HFF-Myc (cell line): ENCODE measurements at regions not wholly inside any gene's neighbourhood (a gene's known extent, or its start where the extent isn't known, plus 50 kb on each side); places are given as distances from the start of the nearest gene placed in this dataset.

ENCODE experiments used
- DNase-seq: peaks from one replicate; pipeline ENCODE4 v3.0.0-alpha.2; 2011; ENCODE audit warnings: low read depth; ENCODE audit errors: extremely low read depth
- H3K4me3 ChIP-seq: replicated peaks from 2 replicates; pipeline ENCODE4 v1.5.1; 2011; ENCODE audit warnings: low read depth, mild to moderate bottlenecking, control low read depth, low read length
- TF ChIP-seq, protein P1 (sequence below): IDR thresholded peaks from 2 replicates; pipeline ENCODE4 v1.5.1; 2012; ENCODE audit warnings: mild to moderate bottlenecking, low read depth, low read length, control low read depth; ENCODE audit errors: missing control alignments

DNA sequence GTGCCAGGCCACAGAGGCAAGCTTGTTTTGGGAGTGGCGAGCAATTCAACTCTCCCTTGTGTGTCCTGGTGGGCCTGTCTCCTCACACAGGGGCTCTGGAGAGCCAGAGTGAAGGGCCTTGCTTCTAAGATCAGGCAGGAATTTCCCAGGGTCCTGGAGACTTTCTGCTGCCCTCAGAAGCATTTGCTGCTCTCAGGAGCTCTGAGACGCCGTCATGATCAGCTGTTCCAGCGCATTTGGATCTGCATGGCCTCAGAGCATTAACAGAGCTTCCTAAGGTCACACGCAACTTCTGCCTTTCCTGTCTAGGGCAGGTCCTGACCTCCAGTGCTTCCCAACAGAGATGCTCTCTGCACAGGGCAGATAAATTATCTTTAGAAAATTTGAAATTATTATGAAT, 52.2 kb upstream of the C10orf90 start:
- TF ChIP-seq, protein P1, sequence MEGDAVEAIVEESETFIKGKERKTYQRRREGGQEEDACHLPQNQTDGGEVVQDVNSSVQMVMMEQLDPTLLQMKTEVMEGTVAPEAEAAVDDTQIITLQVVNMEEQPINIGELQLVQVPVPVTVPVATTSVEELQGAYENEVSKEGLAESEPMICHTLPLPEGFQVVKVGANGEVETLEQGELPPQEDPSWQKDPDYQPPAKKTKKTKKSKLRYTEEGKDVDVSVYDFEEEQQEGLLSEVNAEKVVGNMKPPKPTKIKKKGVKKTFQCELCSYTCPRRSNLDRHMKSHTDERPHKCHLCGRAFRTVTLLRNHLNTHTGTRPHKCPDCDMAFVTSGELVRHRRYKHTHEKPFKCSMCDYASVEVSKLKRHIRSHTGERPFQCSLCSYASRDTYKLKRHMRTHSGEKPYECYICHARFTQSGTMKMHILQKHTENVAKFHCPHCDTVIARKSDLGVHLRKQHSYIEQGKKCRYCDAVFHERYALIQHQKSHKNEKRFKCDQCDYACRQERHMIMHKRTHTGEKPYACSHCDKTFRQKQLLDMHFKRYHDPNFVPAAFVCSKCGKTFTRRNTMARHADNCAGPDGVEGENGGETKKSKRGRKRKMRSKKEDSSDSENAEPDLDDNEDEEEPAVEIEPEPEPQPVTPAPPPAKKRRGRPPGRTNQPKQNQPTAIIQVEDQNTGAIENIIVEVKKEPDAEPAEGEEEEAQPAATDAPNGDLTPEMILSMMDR, result no peak

DNA sequence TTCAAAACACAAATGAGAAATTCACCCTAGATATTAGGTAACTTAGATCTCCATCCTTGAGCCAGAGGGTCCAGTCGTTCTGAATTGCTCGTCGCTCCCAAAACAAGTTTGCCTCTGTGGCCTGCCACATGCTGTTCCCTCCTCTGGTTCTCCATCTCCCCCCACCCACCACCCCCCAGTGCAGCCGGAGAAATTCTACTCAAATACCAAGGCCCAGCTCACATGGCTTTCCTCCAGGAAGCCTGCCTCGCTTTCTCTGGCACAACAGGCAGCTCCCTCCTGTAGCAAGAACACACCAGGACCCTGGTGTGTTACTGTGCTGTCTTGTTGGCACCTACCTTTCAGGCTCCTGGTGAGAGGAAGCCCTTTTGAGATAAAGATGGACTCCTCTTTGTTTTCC, 52.7 kb upstream of the C10orf90 start:
- no peak for DNase-seq
- TF ChIP-seq, protein P1, result no peak
- H3K4me3 ChIP-seq, result no peak overlapping the region

More for the DNA sequence above, 52.2 kb upstream of the C10orf90 start:
- no peak for DNase-seq
- no peak overlapping the region for H3K4me3 ChIP-seq

DNA sequence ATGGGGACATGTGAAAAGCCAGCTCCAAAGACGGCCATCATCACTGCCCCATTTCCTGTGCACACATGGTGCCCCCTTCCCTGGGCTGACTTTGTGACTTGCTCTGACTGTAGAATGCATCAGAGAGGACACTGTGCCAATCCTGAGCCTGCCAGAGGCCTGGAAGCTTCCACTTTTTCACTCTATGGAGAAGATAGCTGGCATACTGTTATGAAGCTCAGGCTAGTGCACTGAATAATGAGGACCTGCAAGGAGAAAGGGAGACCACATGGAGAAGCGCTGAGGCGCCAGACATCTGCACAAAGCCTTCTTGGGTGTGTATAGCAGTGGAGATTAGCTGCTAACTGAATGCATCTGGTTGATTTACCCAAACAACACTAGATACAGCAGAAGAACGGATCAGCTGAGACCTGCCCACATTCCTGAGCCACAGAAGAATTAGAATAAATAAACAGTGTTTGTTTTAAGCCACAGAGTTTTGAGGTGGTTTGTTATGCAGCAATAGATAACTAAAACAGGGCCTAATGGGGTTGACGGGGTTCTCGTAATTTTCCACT, 58.9 kb upstream of the C10orf90 start:
- no peak overlapping the region for H3K4me3 ChIP-seq
- no peak for DNase-seq
- TF ChIP-seq, protein P1, result no peak

DNA sequence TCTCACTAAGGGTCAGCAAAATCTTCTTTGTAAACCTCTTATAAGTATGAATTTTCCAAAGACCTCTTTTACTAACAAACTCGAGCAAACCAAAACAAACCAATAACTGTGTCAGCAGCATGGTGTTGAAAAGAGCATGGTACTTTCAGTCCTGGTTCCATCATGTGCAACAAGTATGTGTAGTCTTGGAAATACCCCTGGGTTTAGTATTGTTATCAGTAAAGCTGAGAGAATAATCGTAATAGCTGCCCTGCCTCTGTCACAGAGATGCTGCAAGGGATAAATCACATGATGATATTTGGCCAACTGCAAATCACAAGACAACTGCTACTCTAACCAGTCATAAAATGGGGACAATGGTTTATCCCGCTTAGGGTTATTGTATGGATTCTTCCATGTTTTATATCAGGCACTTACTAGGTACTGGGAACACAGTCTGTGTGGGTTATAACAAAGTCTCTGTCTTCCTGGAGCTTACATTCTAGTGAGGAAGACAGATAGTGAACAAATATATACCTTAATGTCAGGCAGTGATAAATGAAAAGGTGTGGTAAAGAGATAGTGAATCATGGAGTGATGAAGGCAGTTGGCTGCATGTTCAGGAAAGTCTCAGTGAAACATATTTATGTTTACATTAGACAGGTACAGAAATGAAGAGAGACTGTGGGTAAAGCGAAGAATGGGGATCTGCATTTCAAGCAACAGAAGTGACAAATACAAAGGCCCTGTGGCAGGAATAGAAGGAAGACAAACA, 60.5 kb upstream of the C10orf90 start:
- no peak for DNase-seq

DNA sequence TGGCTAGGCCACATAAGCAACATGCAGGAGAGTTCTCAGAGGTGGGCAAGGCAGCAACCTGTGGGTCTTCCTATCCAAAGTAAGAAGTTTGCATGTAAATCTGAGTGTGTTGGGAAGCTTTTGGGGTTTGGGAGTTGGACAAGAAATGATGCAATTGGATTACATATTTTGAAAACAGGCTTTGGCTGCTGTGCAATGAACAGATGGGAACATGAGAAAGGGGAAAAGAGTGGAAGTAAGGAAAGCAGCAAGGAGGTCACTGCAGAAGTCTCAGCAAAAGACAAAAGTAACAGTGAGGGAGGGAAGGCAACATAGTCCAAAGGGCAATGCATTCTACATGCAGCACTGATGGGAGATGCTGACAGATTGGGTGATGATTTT, 61.1 kb upstream of the C10orf90 start:
- no peak for DNase-seq
- no peak overlapping the region for H3K4me3 ChIP-seq
- TF ChIP-seq, protein P1, result no peak

More for the DNA sequence above, 60.5 kb upstream of the C10orf90 start:
- no peak overlapping the region for H3K4me3 ChIP-seq
- TF ChIP-seq, protein P1, result no peak

DNA sequence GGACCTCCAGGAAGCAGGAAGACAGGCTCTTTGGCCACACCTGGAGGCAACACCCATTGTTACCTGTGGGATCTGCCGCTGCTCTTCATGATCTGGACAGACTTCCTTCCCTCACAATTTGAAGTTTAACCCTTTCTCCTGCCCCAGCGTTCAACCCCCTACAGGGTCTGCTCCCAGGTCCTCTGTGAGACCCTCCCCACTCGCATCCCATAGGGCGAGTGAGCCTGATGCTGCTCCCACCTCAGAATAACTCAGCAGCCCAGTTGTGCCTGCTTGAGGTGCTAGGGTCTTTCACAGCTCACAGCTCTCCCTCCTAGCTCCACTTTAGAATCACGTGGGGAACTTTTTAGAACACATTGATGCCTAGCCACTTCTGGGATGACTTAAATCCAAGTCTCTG, 61.8 kb upstream of the C10orf90 start:
- H3K4me3 ChIP-seq, result no peak overlapping the region
- DNase-seq, result no peak
- TF ChIP-seq, protein P1, result no peak
